ENCODE measurements at regions not wholly inside any gene's neighbourhood (a gene's known extent, or its start where the extent isn't known, plus 50 kb on each side); places are given as distances from the start of the nearest gene placed in this dataset.
"Not testable (repeated sequence)": the region's sequence is repeated elsewhere in the genome, so short reads cannot be mapped to it uniquely, and the experiment has no call there.

DNA sequence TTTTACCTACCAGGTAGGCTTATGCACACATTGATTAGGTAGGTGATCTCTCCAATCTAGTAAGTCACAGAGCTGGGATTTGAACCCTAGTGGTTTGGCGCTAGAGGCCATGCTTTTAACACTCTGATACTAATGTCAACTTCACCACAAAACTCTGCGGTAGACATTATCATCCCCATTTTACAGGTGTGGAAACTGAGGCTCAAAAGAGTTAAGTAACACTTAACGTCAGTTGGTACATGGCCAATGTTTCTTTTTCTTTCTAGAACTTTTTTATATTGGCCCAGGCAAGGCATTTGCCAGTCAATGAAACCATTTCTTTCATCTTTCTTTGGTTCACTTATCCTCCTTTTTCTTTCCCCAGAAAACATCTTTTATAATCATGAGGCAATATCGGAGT lies 95.9 kb upstream of the KIF26B start:
- TF ChIP-seq CTCF (IDR thresholded peaks at IDR 0.05; ENCODE audit: extremely low read depth, insufficient read depth, missing control alignments) = no peak
- in situ Hi-C loops (cut with MboI; ENCODE audit: low pct_unique_long_range_greater_than_20kb, low sequenced_read_pairs, unreplicated experiment) = no loop called here
- no peak for DNase-seq (ENCODE audit: low spot score)

- TF ChIP-seq CTCF (IDR thresholded peaks at IDR 0.05; ENCODE audit: extremely low read depth, insufficient read depth, missing control alignments) = no peak
- DNase-seq (ENCODE audit: low spot score) = no peak
- in situ Hi-C loops (cut with MboI; ENCODE audit: low pct_unique_long_range_greater_than_20kb, low sequenced_read_pairs, unreplicated experiment) = no loop called here
Measured at GRCh38 chr1:245058436-245058835, 96.3 kb upstream of the KIF26B start.

DNA sequence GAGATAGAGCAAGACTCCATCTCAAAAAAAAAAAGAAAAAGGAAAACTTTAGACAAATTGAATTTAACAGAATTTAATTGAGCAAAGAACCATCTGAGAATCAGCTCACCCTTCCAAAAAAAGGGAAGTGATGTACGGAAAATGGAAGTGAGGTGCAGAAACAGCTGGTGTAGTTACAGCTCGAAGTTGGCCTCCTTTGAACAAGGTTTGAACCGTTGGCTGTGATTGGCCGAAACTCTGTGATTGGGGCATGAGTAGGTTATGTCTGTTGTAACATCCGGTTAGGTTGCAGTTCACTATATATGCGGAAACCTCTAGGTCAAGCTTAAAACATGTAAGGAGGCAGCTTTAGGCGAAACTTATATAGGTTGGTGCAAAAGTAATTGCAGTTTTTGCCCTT lies 97.9 kb upstream of the KIF26B start:
- DNase-seq (ENCODE audit: low spot score) = no peak
- in situ Hi-C loops (cut with MboI; ENCODE audit: low pct_unique_long_range_greater_than_20kb, low sequenced_read_pairs, unreplicated experiment) = no loop called here
- no peak for TF ChIP-seq CTCF (IDR thresholded peaks at IDR 0.05; ENCODE audit: extremely low read depth, insufficient read depth, missing control alignments)

DNA sequence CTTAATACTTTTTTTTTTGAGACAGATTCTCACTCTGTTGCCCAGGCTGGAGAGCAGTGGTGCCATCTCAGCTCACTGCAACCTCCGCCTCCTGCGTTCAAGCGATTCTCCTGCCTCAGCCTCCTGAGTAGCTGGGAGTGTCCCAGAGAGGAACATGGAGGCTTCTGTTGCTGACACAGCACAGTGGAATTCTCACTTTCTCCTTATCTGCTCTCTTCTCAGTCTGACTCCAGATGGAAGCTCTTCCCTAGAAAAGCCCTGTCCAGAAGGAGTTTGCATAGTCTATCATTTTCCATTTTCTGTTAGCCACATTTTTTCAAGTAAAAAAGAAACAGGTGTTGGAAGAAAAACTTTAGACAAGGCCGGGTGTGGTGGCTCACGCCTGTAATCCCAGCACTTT lies 98.5 kb upstream of the KIF26B start:
- in situ Hi-C loops (cut with MboI; ENCODE audit: low pct_unique_long_range_greater_than_20kb, low sequenced_read_pairs, unreplicated experiment) = not testable (repeated sequence)

GRCh38 chr1:245055752-245056151 lies 99.0 kb upstream of the KIF26B start:
- in situ Hi-C loops (cut with MboI; ENCODE audit: low pct_unique_long_range_greater_than_20kb, low sequenced_read_pairs, unreplicated experiment) = no loop called here
- DNase-seq (ENCODE audit: low spot score) = no peak
- no peak for TF ChIP-seq CTCF (IDR thresholded peaks at IDR 0.05; ENCODE audit: extremely low read depth, insufficient read depth, missing control alignments)

More for the DNA sequence above, 98.5 kb upstream of the KIF26B start:
- DNase-seq (ENCODE audit: low spot score) = not testable (repeated sequence)

GRCh38 chr1:245054507-245055270 lies 100.1 kb upstream of the KIF26B start:
- no peak for DNase-seq (ENCODE audit: low spot score)
- in situ Hi-C loops (cut with MboI; ENCODE audit: low pct_unique_long_range_greater_than_20kb, low sequenced_read_pairs, unreplicated experiment) = no loop called here
- no peak for TF ChIP-seq CTCF (IDR thresholded peaks at IDR 0.05; ENCODE audit: extremely low read depth, insufficient read depth, missing control alignments)

- no peak for DNase-seq (ENCODE audit: low spot score)
- TF ChIP-seq CTCF (IDR thresholded peaks at IDR 0.05; ENCODE audit: extremely low read depth, insufficient read depth, missing control alignments) = no peak
- in situ Hi-C loops (cut with MboI; ENCODE audit: low pct_unique_long_range_greater_than_20kb, low sequenced_read_pairs, unreplicated experiment) = no loop called here
Measured at GRCh38 chr1:245054105-245054504, 100.7 kb upstream of the KIF26B start.

All from GM13977 (cell line).